NT2/D1 (cell line): ENCODE measurements at regions not wholly inside any gene's neighbourhood (a gene's known extent, or its start where the extent isn't known, plus 50 kb on each side); places are given as distances from the start of the nearest gene placed in this dataset.

ENCODE experiments used
- DNase-seq: peaks from one replicate; pipeline ENCODE4 v3.0.0-alpha.2; 2011; ENCODE audit warnings: low read depth, low spot score
- H3K27me3 ChIP-seq: 2 replicates; pipeline ENCODE4 v1.6.0; 2011; ENCODE audit warnings: mild to moderate bottlenecking; ENCODE audit not compliant: insufficient read length, insufficient read depth
- H3K36me3 ChIP-seq: 2 replicates; pipeline ENCODE4 v1.6.1; 2011; ENCODE audit warnings: mild to moderate bottlenecking, low read length, mixed read lengths; ENCODE audit not compliant: insufficient read depth, insufficient read length
- H3K4me1 ChIP-seq: 2 replicates; pipeline ENCODE4 v1.5.1; 2011; ENCODE audit not compliant: insufficient read depth, insufficient read length
- H3K4me3 ChIP-seq: 2 replicates; pipeline ENCODE4 v1.5.1; 2011; ENCODE audit warnings: low read depth; ENCODE audit not compliant: insufficient read length
- H3K9ac ChIP-seq: 2 replicates; pipeline ENCODE4 v1.6.0; 2011; ENCODE audit warnings: low read depth; ENCODE audit not compliant: insufficient read length
- H3K9me3 ChIP-seq: 2 replicates; pipeline ENCODE4 v1.5.1; 2011; ENCODE audit warnings: mild to moderate bottlenecking, low read length; ENCODE audit not compliant: insufficient read depth
- SUZ12 ChIP-seq: IDR thresholded peaks from 2 replicates; pipeline ENCODE4 v1.6.1; 2011; ENCODE audit not compliant: insufficient read length, insufficient read depth; ENCODE audit errors: extremely low read depth
- YY1 ChIP-seq: IDR thresholded peaks from 2 replicates; pipeline ENCODE4 v1.6.1; 2011; ENCODE audit not compliant: insufficient read length, insufficient read depth
- ZNF274 ChIP-seq: IDR thresholded peaks from 2 replicates; pipeline ENCODE4 v1.6.1; 2011; ENCODE audit warnings: mild to moderate bottlenecking, low read depth, low read length

- H3K36me3 ChIP-seq: no peaks in the 10 kb centered on the region
- no peaks in the 10 kb centered on the region for H3K9me3 ChIP-seq
- DNase-seq: no peak
- no peak overlapping the region for H3K4me3 ChIP-seq
- TF ChIP-seq YY1: no peak
- no peak for TF ChIP-seq SUZ12
- no peak for TF ChIP-seq ZNF274
- H3K9ac ChIP-seq: no peak overlapping the region
- no peaks in the 10 kb centered on the region for H3K27me3 ChIP-seq
- H3K4me1 ChIP-seq: no peaks in the 10 kb centered on the region
Measured at GRCh38 chr4:166413356-166413755, 540.3 kb downstream of the TLL1 start.

GRCh38 chr4:166414431-166414830 lies 541.4 kb downstream of the TLL1 start:
- Histone ChIP-seq H3K4me3 (no peak overlapping the region), H3K36me3 (no peaks in the 10 kb centered on the region), H3K9me3 (no peaks in the 10 kb centered on the region), H3K27me3 (no peaks in the 10 kb centered on the region), H3K4me1 (no peaks in the 10 kb centered on the region), H3K9ac (no peak overlapping the region)
- no peak for DNase-seq
- TF ChIP-seq SUZ12: no peak
- no peak for TF ChIP-seq YY1
- no peak for TF ChIP-seq ZNF274

GRCh38 chr4:166415749-166416148 lies 542.7 kb downstream of the TLL1 start:
- H3K4me3 ChIP-seq: no peak overlapping the region
- no peak for DNase-seq
- no peak for TF ChIP-seq SUZ12
- no peak for TF ChIP-seq YY1
- no peaks in the 10 kb centered on the region for H3K9me3 ChIP-seq
- no peaks in the 10 kb centered on the region for H3K36me3 ChIP-seq
- no peak overlapping the region for H3K9ac ChIP-seq
- no peaks in the 10 kb centered on the region for H3K4me1 ChIP-seq
- H3K27me3 ChIP-seq: no peaks in the 10 kb centered on the region

GRCh38 chr4:166421556-166422156 lies 548.6 kb downstream of the TLL1 start:
- TF ChIP-seq YY1 (no peak), ZNF274 (no peak), SUZ12 (no peak)
- Histone ChIP-seq H3K4me3 (no peak overlapping the region), H3K36me3 (no peaks in the 10 kb centered on the region), H3K4me1 (no peaks in the 10 kb centered on the region), H3K27me3 (no peaks in the 10 kb centered on the region), H3K9me3 (no peaks in the 10 kb centered on the region), H3K9ac (no peak overlapping the region)
- no peak for DNase-seq

- Histone ChIP-seq H3K4me1 (no peaks in the 10 kb centered on the region), H3K4me3 (no peak overlapping the region), H3K27me3 (no peaks in the 10 kb centered on the region), H3K9me3 (no peaks in the 10 kb centered on the region), H3K9ac (no peak overlapping the region), H3K36me3 (no peaks in the 10 kb centered on the region)
- no peak for TF ChIP-seq ZNF274
- no peak for TF ChIP-seq SUZ12
- TF ChIP-seq YY1: no peak
- no peak for DNase-seq
Measured at GRCh38 chr4:166422475-166422874, 549.4 kb downstream of the TLL1 start.

- TF ChIP-seq ZNF274 (no peak), SUZ12 (no peak), YY1 (no peak)
- no peaks in the 10 kb centered on the region for H3K9me3 ChIP-seq
- no peaks in the 10 kb centered on the region for H3K4me1 ChIP-seq
- DNase-seq: no peak
- no peak overlapping the region for H3K4me3 ChIP-seq
- H3K9ac ChIP-seq: no peak overlapping the region
- H3K27me3 ChIP-seq: no peaks in the 10 kb centered on the region
- H3K36me3 ChIP-seq: no peaks in the 10 kb centered on the region
Measured at GRCh38 chr4:166426300-166426863, 553.3 kb downstream of the TLL1 start.

- Histone ChIP-seq H3K9ac (no peak overlapping the region), H3K4me1 (no peaks in the 10 kb centered on the region), H3K9me3 (no peaks in the 10 kb centered on the region), H3K27me3 (no peaks in the 10 kb centered on the region), H3K36me3 (no peaks in the 10 kb centered on the region), H3K4me3 (no peak overlapping the region)
- no peak for TF ChIP-seq SUZ12
- TF ChIP-seq ZNF274: no peak
- no peak for TF ChIP-seq YY1
- no peak for DNase-seq
Measured at GRCh38 chr4:166432125-166432524, 559.1 kb downstream of the TLL1 start.
